IMR-90 (cell line): ENCODE measurements at regions not wholly inside any gene's neighbourhood (a gene's known extent, or its start where the extent isn't known, plus 50 kb on each side); places are given as distances from the start of the nearest gene placed in this dataset.

Source experiments
- ATAC-seq: fragments of 200-7000 bp; cut with Tn5 transposase; 2 replicates; pipeline ENCODE4 v1.9.1; 2020; ENCODE audit warnings: low read depth, mild to moderate bottlenecking, moderate library complexity
- BruUV-seq: library from RNA; stranded (reverse); fragments of 400-500 nt; replicated peaks from 2 replicates; lab custom pipeline; 2021; lab: Mats Ljungman, UMichigan
- CTCF ChIA-PET: fragments of 300-600 bp; formaldehyde crosslinking; extraction: SDS; loops from one replicate; lab custom pipeline; 2021; ENCODE audit warnings: antibody characterized with exemption; lab: Yijun Ruan, JAX
- POLR2A ChIA-PET: fragments of 300-600 bp; sonication (Branson Sonifier 250); formaldehyde crosslinking; loops from one replicate; lab custom pipeline; 2022; ENCODE audit warnings: antibody characterized with exemption; ENCODE audit not compliant: unreplicated experiment; lab: Charles Lee
- DNase-seq: peaks from one replicate; pipeline ENCODE4 v3.0.0; 2013
- H2AFZ ChIP-seq: replicated peaks from 2 replicates; pipeline ENCODE3; 2013; ENCODE audit warnings: low read length, mild to moderate bottlenecking; ENCODE audit not compliant: poor library complexity
- H2AK5ac ChIP-seq: 2 replicates; pipeline ENCODE4 v1.6.1; 2013; ENCODE audit warnings: low read depth, low read length, inconsistent platforms
- H2AK9ac ChIP-seq: replicated peaks from 2 replicates; pipeline ENCODE3; 2013; ENCODE audit warnings: mild to moderate bottlenecking, low read depth, low read length, moderate library complexity; ENCODE audit not compliant: poor library complexity
- H2BK120ac ChIP-seq: 2 replicates; pipeline ENCODE4 v1.6.1; 2013; ENCODE audit warnings: low read depth, low read length, inconsistent platforms
- H2BK15ac ChIP-seq: 3 replicates; pipeline ENCODE4 v1.6.1; 2013; ENCODE audit warnings: low read depth, low read length, inconsistent platforms
- H2BK20ac ChIP-seq: 2 replicates; pipeline ENCODE4 v1.6.1; 2013; ENCODE audit warnings: low read depth, mild to moderate bottlenecking, inconsistent platforms, low read length, moderate library complexity
- H2BK5ac ChIP-seq: 2 replicates; pipeline ENCODE4 v1.6.1; 2013; ENCODE audit warnings: mild to moderate bottlenecking, low read depth, low read length, inconsistent platforms; ENCODE audit not compliant: poor library complexity, severe bottlenecking
- H3K14ac ChIP-seq: replicated peaks from 2 replicates; pipeline ENCODE4 v1.6.1; 2013; ENCODE audit warnings: low read depth, low read length, inconsistent platforms
- H3K18ac ChIP-seq: 2 replicates; pipeline ENCODE4 v1.6.1; 2013; ENCODE audit warnings: low read depth, low read length, control low read depth
- H3K23ac ChIP-seq: 2 replicates; pipeline ENCODE4 v1.6.1; 2013; ENCODE audit warnings: low read depth, low read length, inconsistent platforms
- H3K27ac ChIP-seq: 2 replicates; pipeline ENCODE4 v1.5.1; 2013; ENCODE audit warnings: mild to moderate bottlenecking, control low read depth, low read length; ENCODE audit not compliant: insufficient read depth
- H3K27me3 ChIP-seq: 2 replicates; pipeline ENCODE4 v1.6.1; 2013; ENCODE audit warnings: low read length; ENCODE audit not compliant: control insufficient read depth, insufficient read depth
- H3K36me3 ChIP-seq: 2 replicates; pipeline ENCODE4 v1.6.1; 2013; ENCODE audit warnings: low read length, mixed read lengths; ENCODE audit not compliant: control insufficient read depth, insufficient read depth
- H3K4ac ChIP-seq: 2 replicates; pipeline ENCODE4 v1.6.1; 2013; ENCODE audit warnings: low read depth, low read length, inconsistent platforms
- H3K4me1 ChIP-seq: 2 replicates; pipeline ENCODE4 v1.6.1; 2013; ENCODE audit warnings: low read length, mixed read lengths; ENCODE audit not compliant: control insufficient read depth, insufficient read depth
- H3K4me2 ChIP-seq: 2 replicates; pipeline ENCODE4 v1.6.1; 2013; ENCODE audit warnings: low read depth, mild to moderate bottlenecking, control low read depth, low read length, moderate library complexity
- H3K4me3 ChIP-seq: 2 replicates; pipeline ENCODE4 v1.5.1; 2013; ENCODE audit warnings: low read depth, mild to moderate bottlenecking, control low read depth, low read length, moderate library complexity; ENCODE audit not compliant: insufficient read depth
- H3K56ac ChIP-seq: 2 replicates; pipeline ENCODE4 v1.6.1; 2013; ENCODE audit warnings: low read length, inconsistent platforms; ENCODE audit not compliant: insufficient read depth; ENCODE audit errors: extremely low read depth
- H3K79me1 ChIP-seq, 2 experiments: 2 replicates each; pipeline ENCODE4 v1.6.1; 2013; ENCODE audit warnings: low read length in 2 of 2, inconsistent platforms in 1 of 2, low read depth in 1 of 2
- H3K9ac ChIP-seq: 2 replicates; pipeline ENCODE4 v1.6.1; 2013; ENCODE audit warnings: low read depth, low read length, control low read depth
- H3K9me1 ChIP-seq: 2 replicates; pipeline ENCODE4 v1.6.1; 2013; ENCODE audit warnings: low read length, inconsistent platforms; ENCODE audit not compliant: insufficient read depth
- H3K9me3 ChIP-seq: 2 replicates; pipeline ENCODE4 v1.6.1; 2013; ENCODE audit warnings: low read length; ENCODE audit not compliant: control insufficient read depth, insufficient read depth
- H4K20me1 ChIP-seq: 2 replicates; pipeline ENCODE4 v1.6.1; 2013; ENCODE audit warnings: low read length, inconsistent platforms; ENCODE audit not compliant: insufficient read depth
- H4K5ac ChIP-seq: 2 replicates; pipeline ENCODE4 v1.6.1; 2013; ENCODE audit warnings: mild to moderate bottlenecking, low read depth, low read length, control low read depth
- H4K8ac ChIP-seq, 2 experiments: 2 replicates each; pipeline ENCODE4 v1.6.1; 2013; ENCODE audit warnings: low read depth in 2 of 2, low read length in 2 of 2, control low read depth in 1 of 2, inconsistent platforms in 1 of 2
- H4K91ac ChIP-seq: 2 replicates; pipeline ENCODE4 v1.6.1; 2013; ENCODE audit warnings: low read depth, low read length, inconsistent platforms; ENCODE audit not compliant: insufficient read depth
- FOS ChIP-seq: fragments of 150-350 bp; IDR thresholded peaks from 2 replicates; pipeline ENCODE4 v1.6.1; 2016; ENCODE audit warnings: low read depth, low read length
- MXI1 ChIP-seq: IDR thresholded peaks from 2 replicates; pipeline ENCODE4 v1.6.1; 2012; ENCODE audit warnings: low read depth, mild to moderate bottlenecking, low read length, moderate library complexity, borderline replicate concordance
- WGBS, 2 experiments: methylation state at CpG; one replicate each; pipeline versions ENCODE4 v1.1.5 to v1.1.7; 2013; ENCODE audit warnings: missing lambda C conversion rate in 2 of 2; ENCODE audit not compliant: insufficient read length in 1 of 2; ENCODE audit errors: extremely low coverage in 2 of 2; 5-methylcytosine and 5-hydroxymethylcytosine counted together
- dilution Hi-C: fragments of 300-500 bp; cut with HindIII; formaldehyde crosslinking; loops from one replicate; pipeline ENCODE4 v1.14.3; 2018; ENCODE audit warnings: low sequenced_read_pairs; ENCODE audit not compliant: unreplicated experiment
- in situ Hi-C: fragments of 300-500 bp; cut with MboI; formaldehyde crosslinking; loops from 3 replicates; pipeline ENCODE4 v1.14.3; 2019; ENCODE audit warnings: low sequenced_read_pairs, inconsistent platforms, mixed read lengths
- intact Hi-C: fragments of 100-400 bp; cut with micrococcal nuclease; formaldehyde crosslinking; loops from 2 replicates; pipeline ENCODE4 v1.10.0; 2022
- TF ChIP-seq, protein P1 (sequence below): conservative IDR thresholded peaks from 2 replicates; pipeline ENCODE4 v1.5.1; 2012; ENCODE audit warnings: mild to moderate bottlenecking, low read depth, low read length, improper control_type of control experiment
- TF ChIP-seq, protein P2 (sequence below): fragments of 150-350 bp; IDR thresholded peaks from 2 replicates; pipeline ENCODE4 v1.6.1; 2017; ENCODE audit warnings: mild to moderate bottlenecking, antibody characterized with exemption, low read length, low read depth

DNA sequence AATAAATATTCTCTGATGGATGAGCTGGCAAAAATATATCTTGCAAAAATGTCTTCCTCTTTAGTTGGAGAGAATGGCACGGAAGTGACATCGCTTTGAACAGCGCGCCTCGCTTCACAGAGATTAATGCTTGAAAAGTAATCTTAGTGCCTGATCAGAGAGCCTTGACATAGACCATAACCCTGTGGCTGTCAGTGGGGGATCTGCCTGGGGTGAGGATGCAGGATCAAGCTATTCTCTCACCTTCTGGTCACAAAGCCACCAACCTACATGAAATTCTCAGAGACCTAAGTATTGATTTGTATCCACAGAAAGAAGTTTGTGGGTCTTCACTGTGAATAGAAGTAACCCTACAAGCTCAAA lies 492.6 kb downstream of the LMO4 start:
- DNase-seq (no peak), ATAC-seq (no peak)
- ChIA-PET POLR2A (no interaction called here), CTCF (interaction anchor here (1.2 kb wide), 1 partner anchor 11 kb away, joined by 4 read pairs; no protein-coding TSS in a partner anchor)
- Histone ChIP-seq H3K56ac (no peak overlapping the region), H3K4me3 (no peak overlapping the region), H3K18ac (no peak overlapping the region), H3K4me2 (no peak overlapping the region), H4K20me1 (no peaks in the 10 kb centered on the region), H3K36me3 (no peaks in the 10 kb centered on the region), H3K9ac (no peak overlapping the region), H2BK5ac (no peak overlapping the region), H2BK15ac (no peak overlapping the region), H3K4ac (no peak overlapping the region), H4K8ac (no peak overlapping the region), H3K23ac (no peak overlapping the region), H3K27ac (no peak overlapping the region), H4K91ac (no peak overlapping the region), H3K4me1 (peaks cover 4% of the 10 kb centered on the region; the same call in 1 of the 2 replicates), H3K9me1 (no peaks in the 10 kb centered on the region), H2BK120ac (no peak overlapping the region), H2AK9ac (no peak overlapping the region), H3K27me3 (no peaks in the 10 kb centered on the region), H3K9me3 (no peaks in the 10 kb centered on the region), H4K5ac (no peak overlapping the region), H3K14ac (no peak overlapping the region), H3K79me1 (no peaks in the 10 kb centered on the region), H2AK5ac (no peak overlapping the region), H2AFZ (no peak overlapping the region), H2BK20ac (no peak overlapping the region)
- no peak for TF ChIP-seq FOS
- no peak for TF ChIP-seq MXI1
- TF ChIP-seq, protein P1, sequence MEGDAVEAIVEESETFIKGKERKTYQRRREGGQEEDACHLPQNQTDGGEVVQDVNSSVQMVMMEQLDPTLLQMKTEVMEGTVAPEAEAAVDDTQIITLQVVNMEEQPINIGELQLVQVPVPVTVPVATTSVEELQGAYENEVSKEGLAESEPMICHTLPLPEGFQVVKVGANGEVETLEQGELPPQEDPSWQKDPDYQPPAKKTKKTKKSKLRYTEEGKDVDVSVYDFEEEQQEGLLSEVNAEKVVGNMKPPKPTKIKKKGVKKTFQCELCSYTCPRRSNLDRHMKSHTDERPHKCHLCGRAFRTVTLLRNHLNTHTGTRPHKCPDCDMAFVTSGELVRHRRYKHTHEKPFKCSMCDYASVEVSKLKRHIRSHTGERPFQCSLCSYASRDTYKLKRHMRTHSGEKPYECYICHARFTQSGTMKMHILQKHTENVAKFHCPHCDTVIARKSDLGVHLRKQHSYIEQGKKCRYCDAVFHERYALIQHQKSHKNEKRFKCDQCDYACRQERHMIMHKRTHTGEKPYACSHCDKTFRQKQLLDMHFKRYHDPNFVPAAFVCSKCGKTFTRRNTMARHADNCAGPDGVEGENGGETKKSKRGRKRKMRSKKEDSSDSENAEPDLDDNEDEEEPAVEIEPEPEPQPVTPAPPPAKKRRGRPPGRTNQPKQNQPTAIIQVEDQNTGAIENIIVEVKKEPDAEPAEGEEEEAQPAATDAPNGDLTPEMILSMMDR, result no peak
- TF ChIP-seq, protein P2, sequence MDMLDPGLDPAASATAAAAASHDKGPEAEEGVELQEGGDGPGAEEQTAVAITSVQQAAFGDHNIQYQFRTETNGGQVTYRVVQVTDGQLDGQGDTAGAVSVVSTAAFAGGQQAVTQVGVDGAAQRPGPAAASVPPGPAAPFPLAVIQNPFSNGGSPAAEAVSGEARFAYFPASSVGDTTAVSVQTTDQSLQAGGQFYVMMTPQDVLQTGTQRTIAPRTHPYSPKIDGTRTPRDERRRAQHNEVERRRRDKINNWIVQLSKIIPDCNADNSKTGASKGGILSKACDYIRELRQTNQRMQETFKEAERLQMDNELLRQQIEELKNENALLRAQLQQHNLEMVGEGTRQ, result no peak
- intact Hi-C loops, result no loop called here
- BruUV-seq, result no TSS peak
- in situ Hi-C loops, result no loop called here
- dilution Hi-C loops, result no loop called here
- WGBS, 2 experiments, result no CpG with 5 or more reads among the region's 5 CpGs
